GM21529 (cell line): ENCODE measurements at regions not wholly inside any gene's neighbourhood (a gene's known extent, or its start where the extent isn't known, plus 50 kb on each side); places are given as distances from the start of the nearest gene placed in this dataset.
A peak's percentile ranks its signal among the peaks of the same experiment; 100 is the strongest.

Source experiments
- ATAC-seq: cut with Tn5 transposase; IDR thresholded peaks from one replicate; pipeline ENCODE4 v1.9.1; 2021; ENCODE audit not compliant: unreplicated experiment

DNA sequence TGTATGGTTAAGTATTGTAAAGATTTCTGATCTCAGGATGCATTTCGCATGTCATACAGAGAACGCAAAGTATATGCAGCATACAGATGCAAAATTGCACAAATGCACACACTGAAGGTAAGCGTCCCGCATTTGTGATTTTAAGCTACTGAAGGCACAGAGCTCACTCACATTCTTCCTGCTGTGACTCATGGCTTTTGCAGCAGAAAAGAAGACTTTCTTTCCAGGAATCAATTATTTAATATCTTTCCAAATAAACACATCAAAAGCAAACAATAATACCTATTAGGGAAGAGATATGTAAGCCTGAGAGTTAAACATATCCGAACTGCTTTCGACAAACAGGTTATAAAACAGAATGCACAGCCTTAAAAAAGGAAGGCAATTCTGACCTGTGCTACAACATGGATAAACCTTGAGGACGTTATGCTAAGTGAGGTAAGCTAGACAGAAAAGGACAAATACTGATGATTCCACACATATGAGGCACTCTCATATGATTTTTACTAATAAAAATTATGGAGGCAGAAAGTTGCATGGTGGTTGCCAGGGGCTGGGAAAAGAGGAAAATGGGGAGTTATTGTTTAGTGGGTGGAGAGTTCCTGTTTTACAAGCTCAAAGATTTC is 109.0 kb downstream of the TFAP2A start:
- no peak for ATAC-seq

DNA sequence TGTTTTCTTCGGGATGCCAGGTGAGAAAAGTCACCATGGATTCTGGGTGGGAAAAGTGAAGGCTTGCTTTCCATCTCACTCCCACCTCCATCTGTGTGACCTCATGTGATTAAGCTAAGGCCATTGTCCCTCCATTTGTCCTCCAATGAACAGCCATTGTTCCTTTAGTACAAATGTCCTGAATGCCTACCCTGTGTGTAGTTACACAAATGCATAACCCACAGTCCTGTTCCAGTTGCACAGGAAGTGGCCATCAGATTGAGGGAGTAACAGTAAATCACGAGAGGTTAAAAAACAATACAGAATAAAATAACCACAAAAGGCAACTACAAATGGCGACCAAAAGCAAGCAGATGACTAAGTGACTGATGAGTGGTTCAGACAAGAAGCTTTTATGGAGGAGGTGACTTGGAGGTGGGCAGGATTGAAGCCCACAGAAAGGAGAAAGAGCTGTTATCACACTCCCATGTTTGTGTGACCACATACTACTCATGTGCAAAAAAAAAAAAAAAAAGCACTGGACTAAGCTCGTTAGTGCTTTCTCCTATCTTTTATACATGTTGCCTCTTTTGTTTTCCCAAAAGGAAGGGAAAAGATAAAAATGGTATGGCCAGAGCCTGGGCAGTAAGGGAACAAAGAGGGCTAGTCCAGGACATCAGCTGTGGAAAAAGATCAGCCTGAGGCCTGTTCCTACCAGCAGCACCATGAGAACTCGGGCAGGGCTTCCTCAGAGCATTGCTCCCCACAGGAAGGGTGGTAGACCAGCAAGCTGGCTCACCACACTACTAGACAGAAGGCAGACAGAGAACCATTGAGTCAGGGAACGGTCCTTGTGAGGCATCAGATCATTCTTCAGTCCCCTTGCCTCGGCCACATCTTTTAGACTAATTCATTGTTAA is 111.0 kb downstream of the TFAP2A start:
- ATAC-seq = no peak

DNA sequence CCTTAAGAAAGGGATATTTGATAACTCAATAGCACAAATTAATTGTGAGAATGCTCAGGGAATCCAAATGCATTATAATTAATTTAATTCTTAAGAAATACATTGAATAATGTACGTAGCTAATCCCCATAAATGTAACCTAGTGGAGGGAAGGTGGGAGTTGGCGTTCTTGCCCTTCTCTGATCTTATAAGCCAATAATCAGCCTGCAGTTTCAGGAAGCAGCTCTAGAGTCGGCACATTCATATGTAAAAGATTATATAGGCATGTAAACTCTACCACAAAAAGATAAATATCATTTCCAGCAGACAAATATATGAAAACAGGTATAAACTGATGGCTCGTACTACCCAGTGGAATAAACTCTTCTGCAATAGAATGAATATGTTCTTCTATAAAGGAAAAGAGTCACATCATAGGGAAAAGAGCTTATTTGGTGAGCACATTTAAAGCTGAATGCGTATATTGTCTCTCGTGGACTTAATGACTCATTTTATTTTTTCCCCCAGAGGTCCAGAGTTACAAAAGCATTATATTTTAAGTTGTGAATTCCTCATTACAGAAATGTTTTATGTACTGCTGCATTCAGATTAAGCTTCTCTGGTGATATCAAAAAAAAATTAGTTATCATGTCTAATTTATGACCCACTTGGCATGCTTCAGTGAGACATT is 112.2 kb downstream of the TFAP2A start:
- ATAC-seq = no peak

DNA sequence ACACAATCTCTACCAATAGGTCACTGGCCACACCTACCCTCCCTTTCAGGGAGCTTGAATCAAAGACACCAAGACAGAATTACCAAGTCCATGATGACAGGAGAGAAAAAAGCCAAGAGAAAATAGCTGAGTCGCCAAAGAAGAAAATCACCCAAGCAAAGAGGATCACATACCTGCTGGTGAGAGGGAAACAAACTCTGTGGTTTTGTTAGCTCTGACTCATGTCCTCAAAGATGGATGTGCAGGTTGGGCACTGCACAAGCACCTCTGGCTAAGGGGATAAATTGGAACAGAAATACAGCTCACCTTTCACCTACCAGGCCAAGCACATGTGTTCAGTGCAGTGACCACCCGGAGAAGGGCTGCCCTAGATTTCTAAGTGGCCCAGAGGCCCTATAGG is 114.8 kb downstream of the TFAP2A start:
- ATAC-seq = no peak

DNA sequence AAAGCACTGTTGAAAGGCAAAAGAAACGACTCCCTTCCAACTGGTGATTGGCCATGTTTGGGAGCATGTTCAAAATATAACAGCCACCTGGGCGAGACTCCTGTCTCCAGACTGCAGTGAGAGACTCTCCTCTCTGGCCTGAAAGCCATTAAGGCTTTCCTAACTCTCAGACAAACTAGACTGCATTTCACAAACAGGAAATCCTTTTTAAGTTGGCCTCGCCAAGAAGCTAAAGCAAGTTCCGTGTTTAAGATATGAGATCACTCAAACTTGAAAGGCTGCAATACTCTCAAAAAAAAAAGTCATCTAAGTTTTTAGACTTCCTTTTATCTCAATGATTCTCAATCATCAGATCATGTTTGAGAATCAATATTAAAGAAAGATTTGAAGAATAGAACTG is 117.0 kb downstream of the TFAP2A start:
- ATAC-seq = no peak

DNA sequence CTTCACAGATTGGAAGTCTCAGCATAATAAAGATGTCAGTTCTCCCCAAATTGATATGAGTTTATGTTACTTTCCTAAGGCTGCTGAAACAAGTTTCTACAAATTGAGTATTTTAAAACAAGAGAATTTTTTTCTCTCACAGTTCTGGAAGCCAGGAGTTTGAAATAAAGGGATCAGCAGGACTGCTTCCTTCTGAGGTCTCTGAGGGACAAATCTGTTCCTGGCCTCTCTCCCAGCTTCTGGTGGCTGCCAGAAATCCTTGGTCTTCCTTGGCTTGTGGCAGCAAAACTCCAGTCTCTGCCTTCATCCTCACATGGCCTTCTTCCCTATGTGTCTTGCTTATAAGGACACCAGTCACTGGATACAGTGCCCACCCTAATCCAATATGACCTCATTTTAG is 136.1 kb downstream of the TFAP2A start:
- ATAC-seq = no peak

DNA sequence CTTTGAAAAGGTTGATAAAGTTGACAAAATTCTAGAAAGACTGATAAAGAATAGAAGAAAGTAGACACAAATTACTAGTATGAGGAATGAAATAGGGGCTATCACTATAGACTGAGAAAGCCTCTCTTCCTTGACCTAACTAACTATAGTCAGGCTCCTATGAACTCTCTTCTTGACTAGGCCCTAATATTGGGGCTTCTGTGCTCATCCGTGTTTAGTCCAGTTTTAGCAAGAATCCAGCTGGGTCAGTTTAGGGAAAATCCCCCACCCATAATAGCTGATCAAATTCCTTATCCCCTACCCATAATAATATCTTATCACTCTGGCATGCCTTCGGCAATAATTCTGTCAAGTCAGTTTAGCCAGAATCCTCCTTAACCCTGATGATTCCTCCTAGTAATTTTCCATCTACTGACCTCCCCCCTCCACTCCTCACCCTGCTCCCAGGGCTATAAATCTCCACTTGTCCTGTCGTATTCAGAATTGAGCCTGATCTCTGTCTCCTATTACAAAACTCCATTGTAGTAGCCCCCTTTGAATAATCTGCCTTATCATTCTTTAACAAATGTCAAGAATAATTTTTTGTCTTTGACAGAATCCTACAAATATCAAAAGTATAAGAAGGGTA is 138.1 kb downstream of the TFAP2A start:
- no peak for ATAC-seq

DNA sequence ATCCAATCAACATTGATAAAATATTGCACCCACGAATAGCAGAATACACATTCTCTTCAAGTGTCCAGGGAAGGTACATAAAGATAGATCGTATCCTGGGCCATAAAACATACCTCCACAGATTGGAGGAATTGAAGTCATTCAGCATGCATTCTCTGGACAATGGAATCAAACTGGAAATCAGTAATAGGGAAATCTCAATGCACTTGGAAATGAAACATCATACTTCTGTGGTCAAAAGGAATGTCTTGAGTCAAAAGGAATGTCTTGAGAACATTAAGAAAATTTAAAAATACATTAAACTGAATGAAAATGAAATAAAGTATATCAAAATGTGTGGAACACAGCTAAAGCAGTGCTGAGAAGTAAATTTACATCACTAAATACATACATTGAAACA is 138.8 kb downstream of the TFAP2A start:
- no peak for ATAC-seq

DNA sequence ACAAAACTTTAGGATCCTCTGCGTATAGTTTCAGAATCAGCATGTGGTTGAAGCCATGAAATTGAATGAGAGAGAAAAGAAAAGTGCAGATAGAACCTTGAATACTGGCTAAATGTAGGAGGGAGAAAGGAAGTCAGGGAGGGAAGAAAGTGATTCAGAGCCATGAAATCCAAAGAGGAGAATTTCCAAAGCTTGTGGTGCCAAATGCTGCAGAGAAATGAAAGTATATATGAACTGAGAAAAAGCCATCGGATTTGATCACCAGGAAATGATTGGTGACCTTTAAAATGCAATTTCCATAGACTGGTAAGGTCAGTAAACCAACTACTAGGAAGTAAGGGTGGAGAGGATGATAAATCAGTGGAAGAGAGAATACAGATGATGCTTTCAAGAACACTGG is 142.3 kb downstream of the TFAP2A start:
- no peak for ATAC-seq

DNA sequence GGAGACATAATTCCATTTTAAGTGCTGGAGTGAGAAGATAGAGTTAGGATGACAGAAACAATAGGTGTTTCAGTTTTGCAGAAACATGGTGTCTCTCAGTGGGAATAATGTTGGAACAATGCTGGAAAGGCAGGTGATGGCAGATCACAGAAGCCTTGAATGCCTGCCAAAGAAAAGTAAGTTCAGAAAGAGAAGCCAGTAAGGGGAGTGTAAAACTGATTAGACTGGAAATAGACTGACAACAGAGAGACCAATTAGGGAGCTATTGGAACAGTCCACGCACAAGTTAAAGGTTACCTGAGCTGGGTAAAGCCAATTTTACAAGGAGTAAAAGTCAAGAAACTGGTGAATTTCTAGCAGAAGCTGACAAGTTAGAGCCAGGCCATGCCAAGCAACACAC is 142.9 kb downstream of the TFAP2A start:
- ATAC-seq = no peak

DNA sequence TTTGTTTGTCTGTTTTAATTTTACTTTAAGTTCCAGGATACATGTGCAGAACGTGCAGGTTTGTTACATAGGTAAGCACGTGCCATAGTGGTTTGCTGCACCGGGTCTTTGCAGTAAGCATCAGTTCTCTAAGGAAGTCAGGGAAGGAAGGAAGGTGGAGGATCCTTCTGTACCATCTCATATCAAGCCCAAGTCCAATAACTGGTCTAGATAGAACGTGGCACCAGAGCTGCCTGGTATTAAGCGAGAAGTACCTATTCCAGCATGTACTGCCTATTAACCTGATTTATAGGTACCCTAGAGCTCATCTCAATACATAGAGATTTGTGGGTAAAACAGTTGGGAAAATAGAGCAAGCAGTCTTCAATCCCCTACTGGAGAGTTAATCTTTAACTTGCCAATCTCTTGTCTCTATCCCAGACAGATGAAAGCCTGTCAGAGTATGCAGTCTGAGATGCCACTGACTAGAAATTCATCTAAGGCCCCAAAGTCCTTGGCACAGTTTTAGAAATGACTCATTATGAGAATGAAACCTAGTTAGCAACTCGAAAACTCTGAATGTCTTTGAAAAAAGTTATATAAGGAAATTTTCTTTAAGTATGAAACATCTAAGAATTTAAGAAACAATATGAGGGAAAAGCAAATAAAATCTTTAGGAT is 144.9 kb downstream of the TFAP2A start:
- ATAC-seq = peak; percentile 79

DNA sequence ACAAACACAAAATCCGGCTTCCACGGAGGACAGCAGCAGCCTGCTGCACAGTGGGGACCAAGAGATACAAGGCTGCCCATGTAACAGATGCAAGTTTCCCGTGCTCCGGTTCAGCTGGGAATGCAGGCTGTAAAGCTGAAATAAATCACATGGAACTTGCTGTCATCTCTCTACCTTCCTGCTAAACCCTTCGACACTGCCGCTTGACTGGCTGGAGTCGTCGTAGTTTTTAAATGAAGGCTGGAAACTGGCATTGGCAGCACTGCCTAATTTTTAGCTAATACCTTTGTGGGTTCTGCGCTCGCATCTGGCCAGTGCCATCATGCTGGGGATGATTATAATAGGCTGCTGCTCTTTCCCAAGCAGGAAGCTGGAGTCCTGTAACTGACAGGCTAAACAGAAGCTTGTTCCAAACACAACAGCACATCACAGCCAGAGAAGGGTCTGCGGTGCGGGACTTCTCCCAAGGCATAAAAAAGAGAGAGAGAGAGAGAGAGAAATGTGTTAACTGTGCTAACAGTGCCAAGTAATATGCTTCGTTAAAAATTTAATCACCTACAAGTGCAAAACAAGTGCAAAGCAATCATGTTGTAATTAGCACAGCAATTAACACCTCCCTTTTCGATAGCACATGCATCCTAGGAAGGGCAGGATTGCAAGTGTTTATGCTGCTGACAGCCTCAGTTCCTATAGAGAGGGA is 146.1 kb downstream of the TFAP2A start:
- ATAC-seq = no peak

DNA sequence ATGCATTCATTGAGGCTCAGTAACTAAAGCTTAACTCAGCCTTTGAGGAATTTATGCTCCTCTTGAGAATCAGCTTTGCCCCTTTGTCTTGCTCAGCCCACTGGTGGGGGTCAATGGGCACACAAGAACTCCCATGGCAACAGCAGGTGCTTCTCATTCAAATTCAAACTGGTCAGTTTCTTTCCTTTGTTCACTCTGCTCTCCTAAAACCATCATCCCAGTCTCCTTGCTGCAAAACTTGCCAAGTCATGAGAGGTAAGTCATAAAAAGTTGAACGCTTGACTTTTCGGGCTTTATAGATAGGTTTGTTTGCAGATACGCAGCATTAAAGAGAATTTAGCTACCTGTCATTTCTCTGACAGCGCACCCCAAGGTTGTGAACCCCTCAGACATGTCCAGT is 146.8 kb downstream of the TFAP2A start:
- no peak for ATAC-seq

DNA sequence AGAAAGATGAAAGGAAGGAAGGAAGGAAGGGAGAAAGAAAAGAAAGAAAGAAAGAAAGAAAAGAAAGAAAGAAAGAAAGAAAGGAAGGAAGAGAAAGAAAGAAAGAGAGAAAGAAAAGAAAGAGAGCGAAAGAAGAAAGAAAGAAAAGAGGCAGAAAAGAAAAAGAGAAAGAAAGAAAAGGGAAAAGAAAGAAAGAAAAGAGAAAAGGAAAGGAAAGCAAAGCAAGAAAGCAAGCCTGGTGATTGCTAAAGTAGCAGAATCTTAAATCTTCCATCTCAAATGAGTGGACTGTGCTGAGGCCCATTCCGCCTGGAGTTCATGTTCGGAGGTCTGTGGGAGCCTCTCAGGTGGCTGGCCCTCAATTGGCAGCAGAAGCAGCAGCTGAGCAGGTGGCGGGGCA is 148.4 kb downstream of the TFAP2A start:
- ATAC-seq = no peak

DNA sequence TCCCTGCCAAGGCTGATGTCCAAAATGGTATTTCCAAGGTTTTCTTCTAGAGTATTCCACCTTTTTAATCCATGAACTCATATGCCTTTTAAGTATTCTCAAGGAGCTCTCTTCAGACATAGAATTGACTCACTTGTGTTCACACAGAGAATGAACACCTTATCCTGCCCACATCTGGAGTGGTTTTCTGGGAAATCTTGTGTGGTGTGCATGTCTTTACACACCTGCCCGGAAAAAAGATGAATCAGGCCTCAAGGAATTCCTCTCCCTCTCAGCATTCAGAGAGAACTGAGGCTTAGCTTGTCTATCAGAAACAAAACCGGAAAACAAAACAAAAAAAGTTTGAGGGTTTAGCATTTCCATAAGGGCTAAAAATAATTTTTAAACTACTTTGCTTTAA is 148.8 kb downstream of the TFAP2A start:
- ATAC-seq = no peak

DNA sequence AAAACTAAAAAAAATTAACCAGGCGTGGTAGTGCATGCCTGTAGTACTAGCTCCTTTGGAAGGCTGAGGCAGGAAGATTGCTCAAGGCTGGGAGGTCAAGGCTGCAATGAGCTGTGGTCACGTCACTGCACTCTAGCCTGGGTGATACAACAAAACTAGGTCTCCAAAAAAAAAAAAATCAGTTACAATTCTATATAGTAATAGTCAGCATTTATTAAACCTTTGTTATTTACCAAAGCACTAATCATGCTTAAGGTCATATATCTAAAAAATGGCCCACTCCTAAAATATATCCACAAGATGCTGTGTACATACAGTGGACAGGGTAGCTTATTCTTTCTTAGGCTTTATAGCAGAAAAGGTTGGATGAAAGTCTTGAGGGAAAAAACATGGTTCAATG is 152.4 kb downstream of the TFAP2A start:
- ATAC-seq = no peak

DNA sequence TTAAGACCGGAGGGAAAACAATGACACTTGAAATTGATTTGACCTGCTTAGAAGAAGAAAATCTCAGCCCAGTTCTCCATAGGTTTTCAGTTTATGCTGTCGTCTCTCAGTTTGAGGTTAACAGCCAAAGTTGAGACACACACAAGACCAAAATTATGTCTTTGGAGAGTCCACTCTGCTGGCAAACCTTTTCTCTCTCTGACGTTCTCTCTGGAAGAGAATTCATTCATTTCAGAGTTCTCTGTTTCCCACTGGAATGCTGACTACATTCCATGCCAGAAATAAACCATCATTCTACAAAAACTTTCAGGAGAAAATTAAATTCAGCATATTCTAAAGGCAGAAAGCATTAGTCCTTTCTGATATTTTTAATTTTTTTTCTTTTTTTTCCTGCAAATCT is 155.2 kb downstream of the TFAP2A start:
- ATAC-seq = no peak

DNA sequence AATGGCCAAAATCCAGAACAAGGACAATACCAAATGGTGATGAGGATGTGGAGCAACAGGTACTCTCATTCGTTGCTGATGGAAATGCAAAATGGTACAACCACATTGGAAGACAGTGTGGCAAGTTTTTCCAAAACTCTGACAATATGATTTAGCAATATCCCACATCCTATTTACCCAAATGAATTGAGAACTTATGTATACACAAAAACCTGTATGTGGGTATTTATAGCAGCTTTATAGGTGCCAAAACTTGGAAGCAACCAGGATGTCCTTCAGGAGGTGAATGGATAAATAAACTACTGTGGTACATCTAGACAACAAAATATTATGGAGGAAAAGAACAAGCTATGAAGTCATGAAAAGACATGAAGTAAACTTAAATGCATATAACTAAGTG is 156.5 kb downstream of the TFAP2A start:
- no peak for ATAC-seq

DNA sequence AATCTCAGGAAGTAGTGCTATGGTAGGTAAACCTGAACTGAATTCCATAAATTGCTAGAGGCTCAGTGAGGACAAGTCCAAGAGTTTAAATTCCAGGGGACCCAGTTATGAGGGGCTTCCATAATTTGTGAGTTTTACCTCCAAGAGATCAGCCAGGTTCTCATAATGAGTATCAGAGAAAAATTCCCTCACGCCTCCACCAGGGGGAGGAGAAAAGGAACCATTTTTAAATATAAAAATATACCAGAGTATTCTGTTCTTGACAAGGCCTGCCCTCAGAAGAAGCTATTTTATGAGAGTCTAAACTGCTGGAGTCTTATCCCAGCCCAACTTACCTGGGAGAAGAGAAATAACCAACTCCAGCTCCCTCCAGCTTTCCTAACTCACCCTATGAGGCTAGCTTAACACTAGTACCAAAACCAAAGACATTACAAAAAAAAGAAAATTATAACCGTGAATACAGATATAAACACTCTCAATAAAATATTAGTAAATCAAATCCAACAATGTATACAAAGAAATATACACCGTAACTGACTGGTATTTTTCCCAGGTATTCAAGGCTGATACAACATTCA is 158.7 kb downstream of the TFAP2A start:
- no peak for ATAC-seq

DNA sequence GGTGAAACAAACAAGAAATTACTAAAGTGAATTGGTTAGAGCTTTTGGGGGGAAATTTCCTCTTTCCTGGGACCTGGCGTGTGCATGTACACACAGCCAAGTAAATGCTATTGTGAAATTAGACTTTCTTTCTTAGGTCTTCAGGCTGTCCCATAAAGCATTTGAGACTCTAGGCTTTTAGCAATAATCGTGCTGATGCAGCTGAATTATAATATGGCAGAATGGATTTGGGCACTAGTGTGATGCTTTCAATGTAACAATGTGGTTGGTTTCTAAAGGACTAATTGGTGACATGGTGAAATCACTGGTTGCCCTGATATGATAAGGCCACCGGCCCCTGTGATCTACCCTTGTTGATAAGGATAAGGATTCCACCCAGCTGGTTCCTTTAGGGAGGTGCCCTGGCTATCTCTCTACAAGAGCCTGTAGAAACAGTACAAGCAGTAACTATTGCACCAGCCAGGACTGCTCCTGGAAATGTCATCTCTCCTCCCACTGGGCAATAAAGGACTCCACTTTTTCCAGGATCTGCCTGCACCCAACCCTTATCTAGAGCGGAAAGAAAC is 164.1 kb downstream of the TFAP2A start:
- no peak for ATAC-seq
